ENCODE measurements at regions not wholly inside any gene's neighbourhood (a gene's known extent, or its start where the extent isn't known, plus 50 kb on each side); places are given as distances from the start of the nearest gene placed in this dataset.

GRCh38 chr2:236393101-236393500 is 128.9 kb upstream of the ASB18 start:
- no peaks in the 10 kb centered on the region for H3K27me3 ChIP-seq (replicated peaks; ENCODE audit: control insufficient read depth, insufficient read depth, low read length)
- no peak overlapping the region for H3K27ac Mint-ChIP-seq (ENCODE audit: unreplicated experiment)
- ChIA-PET CTCF (no interaction called here), POLR2A (no interaction called here)
- DNase-seq = no peak
- peaks cover 2% of the 10 kb centered on the region for H3K27me3 Mint-ChIP-seq (ENCODE audit: insufficient read depth, unreplicated experiment)
- BruUV-seq (replicated peaks) = no TSS peak
- no peak for TF ChIP-seq CTCF (IDR thresholded peaks at IDR 0.05; ENCODE audit: insufficient read depth in 1 of 2, low read depth in 1 of 2, low read length in 1 of 2, severe bottlenecking in 1 of 2, unreplicated experiment in 1 of 2)
- no peaks in the 10 kb centered on the region for H3K9me3 Mint-ChIP-seq (ENCODE audit: unreplicated experiment)
- no peaks in the 10 kb centered on the region for H3K4me1 ChIP-seq
- no peaks in the 10 kb centered on the region for H3K9me3 ChIP-seq
- no peak overlapping the region for H3K4me3 Mint-ChIP-seq (ENCODE audit: unreplicated experiment)
- no peak overlapping the region for H3K4me3 ChIP-seq (ENCODE audit: low read depth, low read length)
- intact Hi-C loops (cut with micrococcal nuclease; ENCODE audit: unreplicated experiment) = no loop called here
- no peaks in the 10 kb centered on the region for H3K36me3 ChIP-seq (ENCODE audit: control insufficient read depth, insufficient read depth, low read length)
- H3K36me3 Mint-ChIP-seq (ENCODE audit: insufficient read depth, unreplicated experiment) = no peaks in the 10 kb centered on the region
- no peaks in the 10 kb centered on the region for H3K4me1 Mint-ChIP-seq (ENCODE audit: low read depth, unreplicated experiment)

GRCh38 chr2:236393581-236393980 is 129.4 kb upstream of the ASB18 start:
- H3K9me3 Mint-ChIP-seq (ENCODE audit: unreplicated experiment) = no peaks in the 10 kb centered on the region
- H3K4me3 Mint-ChIP-seq (ENCODE audit: unreplicated experiment) = no peak overlapping the region
- H3K27ac Mint-ChIP-seq (ENCODE audit: unreplicated experiment) = no peak overlapping the region
- CTCF ChIA-PET = no interaction called here
- no peaks in the 10 kb centered on the region for H3K4me1 Mint-ChIP-seq (ENCODE audit: low read depth, unreplicated experiment)
- no peaks in the 10 kb centered on the region for H3K27me3 ChIP-seq (replicated peaks; ENCODE audit: control insufficient read depth, insufficient read depth, low read length)
- H3K36me3 ChIP-seq (ENCODE audit: control insufficient read depth, insufficient read depth, low read length) = no peaks in the 10 kb centered on the region
- intact Hi-C loops (cut with micrococcal nuclease; ENCODE audit: unreplicated experiment) = no loop called here
- peaks cover 2% of the 10 kb centered on the region for H3K27me3 Mint-ChIP-seq (ENCODE audit: insufficient read depth, unreplicated experiment)
- no peak overlapping the region for H3K4me3 ChIP-seq (ENCODE audit: low read depth, low read length)
- H3K4me1 ChIP-seq = no peaks in the 10 kb centered on the region
- TF ChIP-seq CTCF (IDR thresholded peaks at IDR 0.05; ENCODE audit: insufficient read depth in 1 of 2, low read depth in 1 of 2, low read length in 1 of 2, severe bottlenecking in 1 of 2, unreplicated experiment in 1 of 2) = no peak
- POLR2A ChIA-PET = no interaction called here
- no peaks in the 10 kb centered on the region for H3K36me3 Mint-ChIP-seq (ENCODE audit: insufficient read depth, unreplicated experiment)
- no peaks in the 10 kb centered on the region for H3K9me3 ChIP-seq
- BruUV-seq (replicated peaks) = no TSS peak
- DNase-seq = no peak

GRCh38 chr2:236394571-236394970 is 130.4 kb upstream of the ASB18 start:
- Histone ChIP-seq H3K9me3 (no peaks in the 10 kb centered on the region), H3K27me3 (replicated peaks; ENCODE audit: control insufficient read depth, insufficient read depth, low read length) (no peaks in the 10 kb centered on the region), H3K36me3 (ENCODE audit: control insufficient read depth, insufficient read depth, low read length) (no peaks in the 10 kb centered on the region), H3K4me3 (ENCODE audit: low read depth, low read length) (no peak overlapping the region), H3K4me1 (no peaks in the 10 kb centered on the region)
- peaks cover 2% of the 10 kb centered on the region for H3K27me3 Mint-ChIP-seq (ENCODE audit: insufficient read depth, unreplicated experiment)
- intact Hi-C loops (cut with micrococcal nuclease; ENCODE audit: unreplicated experiment) = no loop called here
- TF ChIP-seq CTCF (IDR thresholded peaks at IDR 0.05; ENCODE audit: insufficient read depth in 1 of 2, low read depth in 1 of 2, low read length in 1 of 2, severe bottlenecking in 1 of 2, unreplicated experiment in 1 of 2) = no peak
- BruUV-seq (replicated peaks) = no TSS peak
- no peak for DNase-seq
- H3K27ac Mint-ChIP-seq (ENCODE audit: unreplicated experiment) = no peak overlapping the region
- H3K4me1 Mint-ChIP-seq (ENCODE audit: low read depth, unreplicated experiment) = no peaks in the 10 kb centered on the region
- H3K4me3 Mint-ChIP-seq (ENCODE audit: unreplicated experiment) = no peak overlapping the region
- no peaks in the 10 kb centered on the region for H3K36me3 Mint-ChIP-seq (ENCODE audit: insufficient read depth, unreplicated experiment)
- ChIA-PET CTCF (no interaction called here), POLR2A (no interaction called here)
- no peaks in the 10 kb centered on the region for H3K9me3 Mint-ChIP-seq (ENCODE audit: unreplicated experiment)
